GM21529 (cell line): ENCODE measurements at regions not wholly inside any gene's neighbourhood (a gene's known extent, or its start where the extent isn't known, plus 50 kb on each side); places are given as distances from the start of the nearest gene placed in this dataset.

Experiments
- ATAC-seq: cut with Tn5 transposase; IDR thresholded peaks from one replicate; pipeline ENCODE4 v1.9.1; 2021; ENCODE audit not compliant: unreplicated experiment

- no peak for ATAC-seq
These were observed 131.2 kb upstream of the RCN1 start for GRCh38 chr11:31959716-31960115.

- peak; percentile 85 for ATAC-seq
These were observed 132.7 kb upstream of the RCN1 start for GRCh38 chr11:31958076-31958735.

GRCh38 chr11:31957674-31958073, 133.2 kb upstream of the RCN1 start:
- ATAC-seq, result no peak

- ATAC-seq, result no peak
These were observed 134.6 kb upstream of the RCN1 start for GRCh38 chr11:31956310-31956709.

GRCh38 chr11:31955838-31956237, 135.0 kb upstream of the RCN1 start:
- ATAC-seq, result no peak

GRCh38 chr11:31953803-31954327, 137.0 kb upstream of the RCN1 start:
- no peak for ATAC-seq

- peak; percentile 85 for ATAC-seq
These were observed 138.6 kb upstream of the PAX6 start for GRCh38 chr11:31949733-31950200.

GRCh38 chr11:31947051-31947450, 135.9 kb upstream of the PAX6 start:
- no peak for ATAC-seq

GRCh38 chr11:31943056-31943780, 132.1 kb upstream of the PAX6 start:
- ATAC-seq, result peak; percentile 93

GRCh38 chr11:31940371-31941037, 129.4 kb upstream of the PAX6 start:
- ATAC-seq, result no peak

- ATAC-seq, result no peak
These were observed 127.9 kb upstream of the PAX6 start for GRCh38 chr11:31939004-31939403.

GRCh38 chr11:31936312-31936711, 125.2 kb upstream of the PAX6 start:
- no peak for ATAC-seq

- ATAC-seq, result no peak
These were observed 121.8 kb upstream of the PAX6 start for GRCh38 chr11:31932879-31933278.

GRCh38 chr11:31927982-31928381, 116.9 kb upstream of the PAX6 start:
- ATAC-seq, result no peak

GRCh38 chr11:31926816-31927528, 115.8 kb upstream of the PAX6 start:
- no peak for ATAC-seq

GRCh38 chr11:31926106-31926505, 115.0 kb upstream of the PAX6 start:
- no peak for ATAC-seq

- ATAC-seq, result no peak
These were observed 111.3 kb upstream of the PAX6 start for GRCh38 chr11:31922450-31922849.

- no peak for ATAC-seq
These were observed 110.0 kb upstream of the PAX6 start for GRCh38 chr11:31921081-31921480.

- no peak for ATAC-seq
These were observed 108.1 kb upstream of the PAX6 start for GRCh38 chr11:31919175-31919574.

GRCh38 chr11:31915867-31916266, 104.7 kb upstream of the PAX6 start:
- ATAC-seq, result no peak

- no peak for ATAC-seq
These were observed 102.9 kb upstream of the PAX6 start for GRCh38 chr11:31913985-31914384.
